B cell (primary cell): ENCODE measurements at regions not wholly inside any gene's neighbourhood (a gene's known extent, or its start where the extent isn't known, plus 50 kb on each side); places are given as distances from the start of the nearest gene placed in this dataset.
"Not testable (repeated sequence)": the region's sequence is repeated elsewhere in the genome, so short reads cannot be mapped to it uniquely, and the experiment has no call there.

ENCODE experiments used
- ATAC-seq: fragments of 200-7000 bp; cut with Tn5 transposase; one replicate; pipeline ENCODE4 v1.10.0; 2021; ENCODE audit warnings: low read depth, mild to moderate bottlenecking, moderate number of reproducible peaks, moderate library complexity
- CTCF ChIA-PET: fragments of 350-600 bp; sonication (Branson Sonifier 250); formaldehyde crosslinking; loops from one replicate; lab custom pipeline; 2021; ENCODE audit warnings: antibody characterized with exemption, inconsistent platforms; lab: Charles Lee
- POLR2A ChIA-PET: fragments of 350-600 bp; sonication (Branson Sonifier 250); formaldehyde crosslinking; loops from one replicate; lab custom pipeline; 2021; ENCODE audit warnings: antibody characterized with exemption; lab: Charles Lee
- DNase-seq: peaks from one replicate; pipeline ENCODE4 v3.0.0; 2013
- H2AFZ ChIP-seq: 2 replicates; pipeline ENCODE4 v1.6.1; 2012; ENCODE audit warnings: mild to moderate bottlenecking, low read depth, low read length; ENCODE audit not compliant: insufficient read depth, poor library complexity, severe bottlenecking
- H3K27ac ChIP-seq, 2 donors: 1 replicate in 1 of 2; 2 replicates in 1 of 2; pipeline ENCODE4 v1.5.1; 2012 to 2013; ENCODE audit warnings: low read length in 2 of 2, mild to moderate bottlenecking in 2 of 2, moderate library complexity in 1 of 2
- H3K27me3 ChIP-seq, 4 experiments: fragments of 200-600 bp in 1 of 4; sonication (generic) in 1 of 4; replicated peaks in 1 of 4; 1 replicate in 2 of 4; 2 replicates in 2 of 4; pipeline versions ENCODE4 v1.6.1 to v1.7.0; 2013 to 2016; ENCODE audit warnings: low read length in 3 of 4, mild to moderate bottlenecking in 2 of 4, mixed read lengths in 1 of 4, moderate library complexity in 1 of 4; ENCODE audit not compliant: insufficient read depth in 4 of 4, control insufficient read depth in 3 of 4; ENCODE audit errors: control extremely low read depth in 1 of 4
- H3K36me3 ChIP-seq, 2 experiments: replicated peaks in 1 of 2; 1 replicate in 1 of 2; 2 replicates in 1 of 2; pipeline versions ENCODE4 v1.6.1 to v1.7.1; 2013; ENCODE audit warnings: low read length in 1 of 2; ENCODE audit not compliant: insufficient read depth in 2 of 2, control insufficient read depth in 1 of 2; ENCODE audit errors: control extremely low read depth in 1 of 2, extremely low read depth in 1 of 2
- H3K4me1 ChIP-seq, 2 donors: fragments of 200-600 bp in 1 of 2; sonication (generic) in 1 of 2; 1 replicate in 1 of 2; 2 replicates in 1 of 2; pipeline versions ENCODE4 v1.5.1 to v1.6.1; 2013 to 2017; ENCODE audit warnings: low read length in 2 of 2; ENCODE audit not compliant: control insufficient read depth in 2 of 2, insufficient read depth in 2 of 2
- H3K4me2 ChIP-seq: replicated peaks from 2 replicates; pipeline ENCODE3; 2012; ENCODE audit warnings: mild to moderate bottlenecking, low read depth, low read length; ENCODE audit not compliant: poor library complexity, severe bottlenecking
- H3K4me3 ChIP-seq, 5 experiments: fragments of 200-600 bp in 1 of 5; sonication (generic) in 1 of 5; 1 replicate in 3 of 5; 2 replicates in 2 of 5; pipeline versions ENCODE4 v1.5.1 to v1.7.0; 2011 to 2016; ENCODE audit warnings: low read length in 4 of 5, mild to moderate bottlenecking in 4 of 5, low read depth in 2 of 5, control low read depth in 1 of 5, moderate library complexity in 1 of 5; ENCODE audit not compliant: insufficient read depth in 1 of 5; ENCODE audit errors: control extremely low read depth in 1 of 5, extremely low read depth in 1 of 5
- H3K79me2 ChIP-seq: fragments of 200-600 bp; sonication (generic); one replicate; pipeline ENCODE4 v1.6.0; 2016; ENCODE audit warnings: low read length; ENCODE audit not compliant: control insufficient read depth, insufficient read depth
- H3K9ac ChIP-seq: fragments of 200-600 bp; sonication (generic); 2 replicates; pipeline ENCODE4 v1.6.1; 2017; ENCODE audit warnings: mild to moderate bottlenecking, low read length, moderate library complexity
- H3K9me3 ChIP-seq, 3 donors: one replicate each; pipeline versions ENCODE4 v1.6.1 to v1.7.1; 2013; ENCODE audit warnings: low read length in 2 of 3; ENCODE audit not compliant: control insufficient read depth in 2 of 3, insufficient read depth in 1 of 3; ENCODE audit errors: control extremely low read depth in 1 of 3
- H4K20me1 ChIP-seq: 2 replicates; pipeline ENCODE4 v1.6.0; 2012; ENCODE audit warnings: mild to moderate bottlenecking, low read length; ENCODE audit not compliant: insufficient read depth, control insufficient read depth, poor library complexity, severe bottlenecking
- H3K27ac Mint-ChIP-seq: one replicate; pipeline ENCODE4 v1.8.0; 2021; ENCODE audit warnings: mixed read lengths
- H3K27me3 Mint-ChIP-seq: one replicate; pipeline ENCODE4 v1.8.0; 2021; ENCODE audit warnings: mixed read lengths
- H3K4me1 Mint-ChIP-seq: one replicate; pipeline ENCODE4 v1.8.0; 2021; ENCODE audit warnings: mixed read lengths
- H3K4me3 Mint-ChIP-seq: one replicate; pipeline ENCODE4 v1.8.0; 2021; ENCODE audit warnings: mixed read lengths
- H3K9me3 Mint-ChIP-seq: one replicate; pipeline ENCODE4 v1.8.0; 2022; ENCODE audit warnings: mixed read lengths; ENCODE audit not compliant: insufficient read depth
- EZH2 ChIP-seq: IDR thresholded peaks from 2 replicates; pipeline ENCODE4 v1.6.1; 2012; ENCODE audit warnings: borderline replicate concordance, low read depth, mild to moderate bottlenecking, moderate library complexity, low read length; ENCODE audit not compliant: insufficient read depth, poor library complexity, severe bottlenecking
- WGBS: methylation state at CpG from one replicate; pipeline ENCODE4 v1.1.5; 2013; ENCODE audit warnings: missing lambda C conversion rate; ENCODE audit not compliant: insufficient coverage; 5-methylcytosine and 5-hydroxymethylcytosine counted together
- intact Hi-C: fragments of 100-400 bp; cut with micrococcal nuclease; formaldehyde crosslinking; loops from one replicate; pipeline ENCODE4 v1.10.0; 2022
- TF ChIP-seq, protein P1 (sequence below): fragments of 200-600 bp; IDR thresholded peaks from one replicate; pipeline ENCODE4 v1.8.0; 2022; ENCODE audit warnings: antibody characterized with exemption, mild to moderate bottlenecking

DNA sequence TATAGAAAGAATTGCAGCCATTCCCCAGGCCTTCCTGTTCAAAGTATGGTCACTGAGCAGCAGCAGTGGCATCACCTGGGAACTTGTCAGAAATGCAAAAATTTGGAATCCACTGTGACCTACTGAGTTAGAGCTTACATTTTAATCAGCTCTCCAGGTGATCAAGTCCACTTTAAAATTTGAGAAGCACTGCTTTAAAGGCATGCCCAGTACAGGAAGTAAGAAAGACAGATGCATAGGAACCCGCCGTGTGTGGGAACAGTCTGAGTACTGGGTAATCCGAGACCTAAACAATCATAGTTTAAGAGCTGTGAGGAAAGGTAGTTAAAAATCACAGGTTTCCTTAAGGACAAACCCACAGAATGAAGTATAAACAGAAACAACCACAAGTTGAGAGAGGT is 462.4 kb downstream of the RAB38 start:
- H2AFZ ChIP-seq = no peak overlapping the region
- H3K4me1 ChIP-seq = no peaks in the 10 kb centered on the region
- H3K79me2 ChIP-seq = no peaks in the 10 kb centered on the region
- no peak for TF ChIP-seq EZH2
- TF ChIP-seq, protein P1, sequence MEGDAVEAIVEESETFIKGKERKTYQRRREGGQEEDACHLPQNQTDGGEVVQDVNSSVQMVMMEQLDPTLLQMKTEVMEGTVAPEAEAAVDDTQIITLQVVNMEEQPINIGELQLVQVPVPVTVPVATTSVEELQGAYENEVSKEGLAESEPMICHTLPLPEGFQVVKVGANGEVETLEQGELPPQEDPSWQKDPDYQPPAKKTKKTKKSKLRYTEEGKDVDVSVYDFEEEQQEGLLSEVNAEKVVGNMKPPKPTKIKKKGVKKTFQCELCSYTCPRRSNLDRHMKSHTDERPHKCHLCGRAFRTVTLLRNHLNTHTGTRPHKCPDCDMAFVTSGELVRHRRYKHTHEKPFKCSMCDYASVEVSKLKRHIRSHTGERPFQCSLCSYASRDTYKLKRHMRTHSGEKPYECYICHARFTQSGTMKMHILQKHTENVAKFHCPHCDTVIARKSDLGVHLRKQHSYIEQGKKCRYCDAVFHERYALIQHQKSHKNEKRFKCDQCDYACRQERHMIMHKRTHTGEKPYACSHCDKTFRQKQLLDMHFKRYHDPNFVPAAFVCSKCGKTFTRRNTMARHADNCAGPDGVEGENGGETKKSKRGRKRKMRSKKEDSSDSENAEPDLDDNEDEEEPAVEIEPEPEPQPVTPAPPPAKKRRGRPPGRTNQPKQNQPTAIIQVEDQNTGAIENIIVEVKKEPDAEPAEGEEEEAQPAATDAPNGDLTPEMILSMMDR = no peak
- no peaks in the 10 kb centered on the region for H3K36me3 ChIP-seq
- no peaks in the 10 kb centered on the region for H3K9me3 ChIP-seq
- intact Hi-C loops = no loop called here
- H3K4me1 Mint-ChIP-seq = no peaks in the 10 kb centered on the region
- no peak overlapping the region for H3K27ac Mint-ChIP-seq
- no peak overlapping the region for H3K4me3 Mint-ChIP-seq
- WGBS = 29% methylated on average over 2 of the region's 3 CpGs
- ATAC-seq (no peak), DNase-seq (no peak)
- H3K27me3 Mint-ChIP-seq = peaks cover 3% of the 10 kb centered on the region
- no peaks in the 10 kb centered on the region for H4K20me1 ChIP-seq
- no peak overlapping the region for H3K4me2 ChIP-seq
- H3K9ac ChIP-seq = no peak overlapping the region
- H3K27me3 ChIP-seq = no peaks in the 10 kb centered on the region
- no peak overlapping the region for H3K4me3 ChIP-seq
- POLR2A ChIA-PET = no interaction called here
- H3K9me3 Mint-ChIP-seq = no peaks in the 10 kb centered on the region
- no peak overlapping the region for H3K27ac ChIP-seq
- CTCF ChIA-PET = no interaction called here

DNA sequence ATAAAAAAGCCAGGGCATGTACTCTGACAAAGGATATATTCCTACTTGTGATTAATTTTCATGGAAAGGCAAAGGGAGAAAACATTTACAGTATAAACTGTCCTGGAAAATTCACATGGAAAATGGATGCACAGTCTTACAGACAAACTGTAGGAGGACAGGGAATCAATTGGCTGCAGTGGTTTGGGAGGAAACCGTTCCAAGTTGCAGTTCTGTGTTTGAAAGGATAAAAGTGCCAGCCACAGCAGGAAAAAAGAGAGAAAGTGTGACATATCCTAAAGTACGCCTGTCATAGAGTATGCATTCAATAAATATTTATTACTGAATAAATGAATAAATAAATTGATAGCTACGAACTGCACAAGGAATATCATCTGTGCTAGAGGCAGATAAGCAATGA is 462.9 kb downstream of the RAB38 start:
- no peak overlapping the region for H3K27ac ChIP-seq
- intact Hi-C loops = no loop called here
- no peaks in the 10 kb centered on the region for H3K27me3 ChIP-seq
- Mint-ChIP-seq H3K27me3 (peaks cover 3% of the 10 kb centered on the region), H3K4me1 (no peaks in the 10 kb centered on the region), H3K27ac (no peak overlapping the region), H3K4me3 (no peak overlapping the region), H3K9me3 (no peaks in the 10 kb centered on the region)
- ATAC-seq (no peak), DNase-seq (no peak)
- TF ChIP-seq EZH2 = no peak
- TF ChIP-seq, protein P1 = no peak
- ChIA-PET CTCF (no interaction called here), POLR2A (no interaction called here)
- H3K36me3 ChIP-seq = no peaks in the 10 kb centered on the region
- no peaks in the 10 kb centered on the region for H4K20me1 ChIP-seq
- H3K9ac ChIP-seq = no peak overlapping the region
- no peak overlapping the region for H2AFZ ChIP-seq
- no peaks in the 10 kb centered on the region for H3K9me3 ChIP-seq
- no peak overlapping the region for H3K4me2 ChIP-seq
- no peaks in the 10 kb centered on the region for H3K4me1 ChIP-seq
- no peak overlapping the region for H3K4me3 ChIP-seq
- WGBS = no CpG with 5 or more reads among the region's 3 CpGs
- no peaks in the 10 kb centered on the region for H3K79me2 ChIP-seq

DNA sequence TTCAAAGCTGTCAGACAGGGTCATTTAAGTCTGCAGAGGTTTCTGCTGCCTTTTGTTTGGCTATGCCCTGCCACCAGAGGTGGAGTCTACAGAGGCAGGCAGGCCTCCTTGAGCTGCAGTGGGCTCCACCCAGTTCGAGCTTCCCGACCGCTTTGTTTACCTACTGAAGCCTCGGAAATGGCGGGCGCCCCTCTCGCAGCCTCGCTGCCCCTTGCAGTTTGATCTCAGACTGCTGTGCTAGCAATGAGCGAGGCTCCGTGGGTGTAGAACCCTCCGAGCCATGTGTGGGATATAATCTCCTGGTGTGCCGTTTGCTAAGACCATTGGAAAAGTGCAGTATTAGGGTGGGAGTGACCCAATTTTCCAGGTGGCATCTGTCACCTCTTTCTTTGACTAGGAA is 471.7 kb downstream of the RAB38 start:
- H4K20me1 ChIP-seq, CTCF ChIA-PET, ATAC-seq, H3K9ac ChIP-seq, intact Hi-C loops, H3K4me3 ChIP-seq, H3K27me3 ChIP-seq, H3K4me2 ChIP-seq, H3K79me2 ChIP-seq, H3K27ac Mint-ChIP-seq, H3K4me3 Mint-ChIP-seq, H3K9me3 ChIP-seq, H2AFZ ChIP-seq, H3K36me3 ChIP-seq, DNase-seq, H3K9me3 Mint-ChIP-seq, H3K27ac ChIP-seq, H3K27me3 Mint-ChIP-seq, H3K4me1 Mint-ChIP-seq, H3K4me1 ChIP-seq, POLR2A ChIA-PET: not testable (repeated sequence)
- WGBS = 84% methylated on average over 12 of the region's 12 CpGs
